ENCODE measurements at regions not wholly inside any gene's neighbourhood (a gene's known extent, or its start where the extent isn't known, plus 50 kb on each side); places are given as distances from the start of the nearest gene placed in this dataset.
"Not testable (repeated sequence)": the region's sequence is repeated elsewhere in the genome, so short reads cannot be mapped to it uniquely, and the experiment has no call there.

DNA sequence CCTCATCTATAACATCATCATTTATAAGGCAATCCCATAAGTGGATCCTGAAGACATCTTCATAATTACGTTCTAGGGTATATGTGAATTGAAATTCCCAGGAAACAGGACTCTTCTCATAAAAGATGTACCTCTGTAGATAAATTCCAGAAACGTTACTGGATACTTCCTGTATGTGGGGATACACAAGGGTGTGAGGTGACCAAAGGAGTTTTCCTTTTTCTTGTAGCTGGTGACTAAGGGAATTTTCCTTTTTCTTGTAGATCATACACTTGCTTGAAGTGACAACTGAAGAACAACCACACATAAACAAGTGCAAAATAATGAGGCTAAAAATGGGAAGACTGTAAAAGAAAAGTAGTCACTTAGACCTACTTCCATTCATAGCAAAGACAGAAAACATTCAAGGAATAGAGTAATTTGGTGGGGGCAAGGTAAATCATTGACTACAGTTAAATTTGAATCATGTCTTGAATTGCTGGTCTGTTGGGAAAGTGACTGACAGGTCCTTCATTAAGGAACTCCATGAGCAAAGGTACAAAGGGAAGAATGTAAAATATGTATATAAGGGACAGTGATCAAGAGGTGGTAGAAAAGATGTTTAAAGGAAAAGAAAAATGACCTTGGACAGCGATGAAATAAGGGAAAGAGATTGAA lies 53.2 kb upstream of the UBE2E3 start:
- DNase-seq: no peak

DNA sequence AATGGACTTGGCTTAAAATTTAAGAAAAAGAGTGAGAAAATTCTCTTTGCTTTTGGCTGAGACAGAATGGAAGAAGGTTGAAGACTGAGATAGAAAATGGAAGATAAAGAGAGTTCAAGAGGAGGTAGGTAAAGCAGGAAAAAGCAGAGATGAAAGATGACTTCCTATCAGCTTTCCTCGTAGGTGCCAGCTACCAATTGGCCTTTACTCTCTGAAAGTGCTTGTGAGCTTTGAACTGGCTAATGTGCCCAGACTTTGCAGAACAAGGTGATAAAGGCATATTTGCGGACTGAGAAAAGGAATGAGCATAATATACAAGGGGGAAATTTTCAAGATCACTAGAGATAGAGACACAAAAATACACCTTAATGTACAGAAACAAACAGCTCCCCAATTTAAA lies 54.7 kb upstream of the UBE2E3 start:
- DNase-seq: no peak

DNA sequence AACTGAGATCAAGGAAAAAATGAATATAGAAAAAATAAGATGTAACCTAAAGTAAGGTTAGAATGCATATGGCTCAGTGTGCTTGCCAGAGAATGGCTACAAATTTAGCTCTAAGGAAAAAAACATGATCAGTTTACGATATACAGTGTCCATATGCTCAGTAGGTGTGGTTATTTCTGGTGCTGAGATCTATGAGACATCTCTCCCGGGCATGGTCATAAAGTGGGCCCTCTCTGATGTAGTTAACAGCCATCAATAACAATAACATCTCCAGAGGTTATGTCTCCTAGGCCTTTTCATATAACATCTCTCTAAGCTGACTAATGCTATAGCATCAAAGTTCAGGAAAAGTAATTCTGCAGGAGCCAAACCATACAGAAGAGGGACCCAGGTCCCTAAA lies 56.3 kb upstream of the UBE2E3 start:
- no peak for DNase-seq

- no peak for DNase-seq
Measured at GRCh38 chr2:180910831-180911665, 69.4 kb upstream of the UBE2E3 start.

DNA sequence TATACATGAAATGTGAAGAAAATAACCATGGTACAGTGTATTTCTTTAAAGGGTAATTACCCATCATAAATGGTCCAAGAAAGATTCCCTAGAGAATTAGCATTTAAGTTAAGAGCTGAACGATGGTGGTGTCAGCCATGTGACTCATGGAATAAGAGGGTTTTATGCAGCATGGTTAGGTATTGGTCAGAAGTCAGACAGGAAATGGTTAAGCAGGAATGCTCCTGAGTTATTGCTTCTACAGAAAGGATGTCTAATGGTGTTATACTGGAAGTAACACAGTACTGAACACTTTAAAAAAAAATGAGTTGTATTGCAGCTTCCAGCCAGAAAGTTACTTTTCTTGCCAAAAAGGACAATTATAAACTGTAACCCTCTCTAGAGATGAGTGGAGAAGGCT lies 72.7 kb upstream of the UBE2E3 start:
- no peak for DNase-seq

GRCh38 chr2:180905461-180905860 lies 74.9 kb upstream of the UBE2E3 start:
- no peak for DNase-seq

DNA sequence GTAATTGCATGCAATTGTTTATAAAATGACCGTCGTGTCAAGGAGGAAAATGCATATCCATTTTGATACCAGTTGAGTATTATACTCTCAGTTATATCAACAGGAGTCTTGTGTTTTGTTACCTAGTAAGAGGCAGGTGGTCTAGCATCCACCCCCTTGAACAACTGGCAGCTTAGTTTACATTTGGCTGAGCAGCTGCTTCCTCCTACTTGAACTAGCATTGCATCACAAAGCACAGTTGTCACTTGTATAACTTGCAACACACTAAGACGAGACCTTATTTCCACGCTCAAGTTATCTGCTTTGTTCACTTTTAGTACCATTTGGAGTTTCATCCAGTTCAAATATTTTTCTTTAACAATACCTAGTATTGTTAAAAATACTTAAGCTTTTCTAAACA lies 75.4 kb upstream of the UBE2E3 start:
- DNase-seq: no peak

DNA sequence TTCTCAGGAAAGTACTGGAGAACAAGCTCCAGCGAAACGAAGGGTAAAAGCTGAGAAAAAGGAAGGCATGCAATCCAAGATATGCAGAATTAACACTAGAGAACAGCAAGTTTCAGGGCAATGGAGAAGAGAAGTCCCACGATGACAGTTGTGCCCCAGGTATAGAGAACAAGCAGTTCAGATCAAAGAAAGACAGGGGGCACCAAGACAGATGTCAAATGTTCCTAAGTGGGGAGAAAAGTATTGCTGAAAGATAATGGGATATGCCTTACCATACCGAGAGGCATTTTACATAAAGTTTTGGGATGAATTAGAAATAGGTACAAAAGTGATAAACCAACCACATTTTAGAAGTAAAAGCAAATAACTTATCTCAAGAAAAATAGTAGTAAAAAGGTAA lies 79.1 kb upstream of the UBE2E3 start:
- DNase-seq: no peak

- no peak for DNase-seq
Measured at GRCh38 chr2:180893752-180894151, 86.7 kb upstream of the UBE2E3 start.

DNA sequence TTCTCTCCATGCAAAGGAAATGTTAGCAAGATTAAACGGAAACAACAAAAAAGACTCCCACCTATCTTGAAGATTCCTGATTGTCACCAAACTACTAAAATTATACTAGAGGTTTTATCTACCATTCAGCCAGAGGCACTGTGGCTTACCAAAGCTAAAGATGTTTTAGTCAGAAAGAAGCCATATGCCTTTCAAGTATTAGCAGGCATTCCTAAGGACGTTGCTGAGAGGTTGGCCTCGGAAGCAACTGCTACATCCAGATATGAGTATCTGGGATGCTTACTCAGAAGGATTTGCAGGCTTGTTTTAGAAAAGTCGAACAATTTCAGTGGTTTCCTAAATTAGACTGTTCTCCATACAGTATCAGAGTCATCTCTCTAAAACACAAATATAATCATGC lies 88.3 kb upstream of the UBE2E3 start:
- no peak for DNase-seq

- DNase-seq: no peak
Measured at GRCh38 chr2:180891360-180891759, 89.0 kb upstream of the UBE2E3 start.

DNA sequence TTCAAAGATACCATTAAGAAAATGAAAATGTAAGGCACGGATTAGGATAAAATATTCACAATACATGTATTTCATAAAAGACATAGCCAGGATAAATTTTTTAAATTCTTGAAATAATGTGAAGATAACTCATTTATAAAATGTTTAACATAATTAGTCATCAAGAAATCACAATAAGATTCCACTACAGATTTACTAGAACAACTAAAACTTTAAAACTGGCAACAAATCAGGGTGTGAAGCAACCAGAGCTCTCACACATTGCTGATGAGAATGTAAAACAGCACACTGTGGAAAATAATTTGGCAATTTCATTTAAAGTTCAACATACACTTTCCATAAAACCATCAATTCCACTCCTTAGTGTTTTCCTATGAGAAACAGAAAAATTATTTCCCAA lies 89.6 kb upstream of the UBE2E3 start:
- no peak for DNase-seq

- DNase-seq: no peak
Measured at GRCh38 chr2:180882959-180883358, 97.4 kb upstream of the UBE2E3 start.

- no peak for DNase-seq
Measured at GRCh38 chr2:180876506-180876905, 103.9 kb upstream of the UBE2E3 start.

DNA sequence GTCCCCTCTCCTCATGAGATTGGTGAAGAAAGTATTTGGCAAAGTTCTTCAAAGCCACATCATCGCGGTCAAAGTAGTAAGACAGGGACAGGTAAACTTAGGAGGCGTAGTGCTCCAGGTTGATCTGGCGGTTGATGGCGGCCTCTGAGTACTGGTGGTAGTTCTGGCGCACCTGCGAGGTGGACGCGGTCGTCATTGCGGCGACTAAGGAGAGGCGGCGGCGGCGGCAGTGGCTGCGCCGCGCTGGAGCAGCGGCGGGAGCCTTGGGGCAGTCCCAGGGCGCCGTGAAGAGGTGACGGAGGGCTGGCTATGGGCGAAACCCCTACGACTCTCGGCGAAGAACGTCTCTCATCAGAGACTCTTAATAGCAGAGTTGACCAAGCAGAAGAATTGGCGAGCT lies 107.2 kb upstream of the UBE2E3 start:
- no peak for DNase-seq

DNA sequence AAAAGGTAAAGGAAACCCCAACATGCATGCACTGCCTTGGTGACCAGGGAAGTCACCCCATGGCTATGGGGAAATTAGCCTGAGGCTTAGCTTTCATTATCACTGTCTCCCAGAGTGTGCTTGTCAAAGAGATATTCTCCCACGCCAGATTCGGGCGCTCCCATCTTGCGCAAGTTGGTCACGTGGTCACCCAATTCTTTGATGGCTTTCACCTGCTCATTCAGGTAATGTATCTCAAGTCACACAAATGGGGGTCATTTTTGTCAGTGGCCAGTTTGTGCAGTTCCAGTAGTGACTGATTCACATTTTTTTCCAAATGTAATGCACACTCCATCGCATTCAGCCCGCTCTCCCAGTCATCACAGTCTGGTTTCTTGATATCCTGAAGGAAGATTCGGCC lies 107.6 kb upstream of the UBE2E3 start:
- not testable (repeated sequence) for DNase-seq

DNA sequence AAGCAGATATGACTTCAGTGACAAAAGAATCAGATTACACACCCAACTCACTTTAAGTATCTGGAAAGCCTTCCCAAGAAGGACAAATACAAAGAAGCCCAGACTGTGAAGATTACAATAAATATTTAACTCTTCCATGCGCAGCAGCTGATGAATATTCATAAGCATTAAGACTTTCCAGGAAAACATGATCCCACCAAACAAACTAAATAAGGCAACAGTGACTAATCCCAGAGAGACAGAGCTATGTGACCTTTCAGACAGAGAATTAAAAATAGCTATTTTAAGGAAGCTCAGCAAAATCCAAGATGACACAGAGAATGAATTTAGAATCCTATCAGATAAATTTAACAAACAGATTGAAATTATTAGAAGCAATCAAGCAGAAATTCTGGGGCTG lies 108.2 kb upstream of the UBE2E3 start:
- no peak for DNase-seq

DNA sequence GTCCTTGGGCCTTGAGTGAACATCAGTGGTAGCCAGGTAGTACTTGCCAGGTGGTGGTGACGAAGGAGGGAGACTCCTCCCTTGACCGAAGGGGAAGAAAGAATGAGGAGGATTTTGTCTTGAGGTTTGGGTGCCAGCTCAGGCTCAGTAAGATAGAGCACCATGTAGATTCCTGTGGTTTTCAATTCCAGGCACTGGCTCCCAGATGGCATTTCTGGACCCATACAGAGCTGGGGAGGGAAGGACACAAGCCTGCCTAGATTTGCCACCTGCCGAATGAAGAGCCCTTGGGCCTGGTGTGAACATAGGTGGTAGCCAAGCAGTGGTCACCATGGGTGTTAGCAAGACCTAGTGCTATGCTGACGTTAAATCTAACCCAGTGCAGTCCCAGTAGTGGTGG lies 108.8 kb upstream of the UBE2E3 start:
- no peak for DNase-seq

DNA sequence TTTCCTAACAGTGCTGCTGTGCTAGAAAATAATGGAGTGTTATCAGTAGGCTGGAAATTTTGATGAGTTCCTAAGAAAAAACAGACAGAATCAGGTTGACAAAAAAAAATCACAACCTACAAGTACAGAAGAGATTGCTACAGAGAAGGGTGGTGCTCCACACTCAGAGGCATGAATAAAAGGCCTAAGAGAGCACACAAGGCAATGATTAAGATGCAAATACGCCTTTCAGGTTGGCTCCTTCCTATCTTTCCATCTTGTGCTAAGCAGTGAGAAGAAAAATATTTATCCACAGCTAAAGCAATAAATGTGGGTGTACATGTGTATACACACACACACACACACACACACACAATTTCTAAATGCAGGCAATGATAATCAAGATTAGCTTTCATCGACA lies 130.6 kb upstream of the UBE2E3 start:
- DNase-seq: no peak

- DNase-seq: no peak
Measured at GRCh38 chr2:180848393-180848792, 132.0 kb upstream of the UBE2E3 start.

DNA sequence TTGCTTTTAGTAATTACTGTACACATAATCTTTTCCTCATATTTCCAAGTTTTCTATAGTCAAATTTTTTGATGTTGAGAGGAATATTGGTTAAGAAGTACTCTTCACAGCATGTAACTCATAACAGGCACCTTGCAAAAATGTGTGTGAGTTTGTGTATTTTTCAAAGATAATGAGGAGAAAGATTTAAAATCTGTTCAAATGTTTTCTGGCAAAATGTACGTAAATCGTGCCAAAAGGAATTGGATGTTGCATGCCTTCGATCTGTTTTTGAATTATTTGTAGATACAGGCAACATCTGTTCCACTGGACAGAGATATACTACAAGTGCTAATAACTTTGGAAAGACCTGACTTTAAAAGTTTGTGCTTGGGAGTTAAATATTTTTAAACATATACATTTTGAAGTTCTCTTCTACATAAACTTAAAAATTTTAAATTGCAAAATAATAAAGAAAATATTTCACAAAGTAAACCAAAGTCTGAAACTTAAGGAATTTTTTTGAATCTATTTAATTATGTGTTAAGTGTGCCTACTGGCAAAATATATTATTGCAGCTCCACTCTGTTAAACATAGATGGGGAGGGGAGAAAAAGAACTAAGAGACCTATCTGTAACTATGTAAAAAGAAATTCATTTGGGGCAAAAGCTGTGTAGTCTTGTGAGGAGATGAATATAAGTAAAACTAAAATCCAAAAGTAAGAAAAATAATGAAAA lies 133.5 kb upstream of the UBE2E3 start:
- no peak for DNase-seq

- DNase-seq: no peak
Measured at GRCh38 chr2:180842461-180842860, 137.9 kb upstream of the UBE2E3 start.

DNA sequence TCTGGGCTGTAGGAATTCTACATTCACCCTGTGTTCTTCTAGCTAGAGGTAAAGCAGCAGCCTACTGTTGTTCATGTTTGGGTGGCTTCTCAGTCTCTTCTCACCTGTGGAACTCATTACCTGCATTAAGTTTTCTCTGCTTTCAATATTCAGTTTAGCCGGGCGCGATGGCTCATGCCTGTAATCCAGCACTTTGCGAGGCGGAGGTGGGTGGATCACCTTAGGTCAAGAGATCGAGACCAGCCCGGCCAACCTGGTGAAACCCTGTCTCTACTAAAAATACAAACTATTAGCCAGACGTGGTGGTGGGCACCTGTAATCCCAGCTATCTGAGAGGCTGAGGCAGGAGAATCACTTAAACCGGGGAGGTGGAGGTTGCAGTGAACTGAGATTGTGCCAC lies 139.8 kb upstream of the UBE2E3 start:
- DNase-seq: no peak

GRCh38 chr2:180829836-180830235 lies 150.6 kb upstream of the UBE2E3 start:
- no peak for DNase-seq

Measured in activated CD8-positive, alpha-beta memory T cell treated with anti-CD3 and anti-CD28 coated beads for 24 hours (primary cell).